B cell (primary cell): ENCODE measurements at regions not wholly inside any gene's neighbourhood (a gene's known extent, or its start where the extent isn't known, plus 50 kb on each side); places are given as distances from the start of the nearest gene placed in this dataset.

Experiments
- ATAC-seq: fragments of 200-7000 bp; cut with Tn5 transposase; one replicate; pipeline ENCODE4 v1.10.0; 2021; ENCODE audit warnings: low read depth, mild to moderate bottlenecking, moderate number of reproducible peaks, moderate library complexity
- CTCF ChIA-PET: fragments of 350-600 bp; sonication (Branson Sonifier 250); formaldehyde crosslinking; loops from one replicate; lab custom pipeline; 2021; ENCODE audit warnings: antibody characterized with exemption, inconsistent platforms; lab: Charles Lee
- POLR2A ChIA-PET: fragments of 350-600 bp; sonication (Branson Sonifier 250); formaldehyde crosslinking; loops from one replicate; lab custom pipeline; 2021; ENCODE audit warnings: antibody characterized with exemption; lab: Charles Lee
- DNase-seq: peaks from one replicate; pipeline ENCODE4 v3.0.0; 2013
- H2AFZ ChIP-seq: 2 replicates; pipeline ENCODE4 v1.6.1; 2012; ENCODE audit warnings: mild to moderate bottlenecking, low read depth, low read length; ENCODE audit not compliant: insufficient read depth, poor library complexity, severe bottlenecking
- H3K27ac ChIP-seq, 2 donors: 1 replicate in 1 of 2; 2 replicates in 1 of 2; pipeline ENCODE4 v1.5.1; 2012 to 2013; ENCODE audit warnings: low read length in 2 of 2, mild to moderate bottlenecking in 2 of 2, moderate library complexity in 1 of 2
- H3K27me3 ChIP-seq, 4 experiments: fragments of 200-600 bp in 1 of 4; sonication (generic) in 1 of 4; replicated peaks in 1 of 4; 1 replicate in 2 of 4; 2 replicates in 2 of 4; pipeline versions ENCODE4 v1.6.1 to v1.7.0; 2013 to 2016; ENCODE audit warnings: low read length in 3 of 4, mild to moderate bottlenecking in 2 of 4, mixed read lengths in 1 of 4, moderate library complexity in 1 of 4; ENCODE audit not compliant: insufficient read depth in 4 of 4, control insufficient read depth in 3 of 4; ENCODE audit errors: control extremely low read depth in 1 of 4
- H3K36me3 ChIP-seq, 2 experiments: replicated peaks in 1 of 2; 1 replicate in 1 of 2; 2 replicates in 1 of 2; pipeline versions ENCODE4 v1.6.1 to v1.7.1; 2013; ENCODE audit warnings: low read length in 1 of 2; ENCODE audit not compliant: insufficient read depth in 2 of 2, control insufficient read depth in 1 of 2; ENCODE audit errors: control extremely low read depth in 1 of 2, extremely low read depth in 1 of 2
- H3K4me1 ChIP-seq, 2 donors: fragments of 200-600 bp in 1 of 2; sonication (generic) in 1 of 2; 1 replicate in 1 of 2; 2 replicates in 1 of 2; pipeline versions ENCODE4 v1.5.1 to v1.6.1; 2013 to 2017; ENCODE audit warnings: low read length in 2 of 2; ENCODE audit not compliant: control insufficient read depth in 2 of 2, insufficient read depth in 2 of 2
- H3K4me2 ChIP-seq: replicated peaks from 2 replicates; pipeline ENCODE3; 2012; ENCODE audit warnings: mild to moderate bottlenecking, low read depth, low read length; ENCODE audit not compliant: poor library complexity, severe bottlenecking
- H3K4me3 ChIP-seq, 5 experiments: fragments of 200-600 bp in 1 of 5; sonication (generic) in 1 of 5; 1 replicate in 3 of 5; 2 replicates in 2 of 5; pipeline versions ENCODE4 v1.5.1 to v1.7.0; 2011 to 2016; ENCODE audit warnings: low read length in 4 of 5, mild to moderate bottlenecking in 4 of 5, low read depth in 2 of 5, control low read depth in 1 of 5, moderate library complexity in 1 of 5; ENCODE audit not compliant: insufficient read depth in 1 of 5; ENCODE audit errors: control extremely low read depth in 1 of 5, extremely low read depth in 1 of 5
- H3K79me2 ChIP-seq: fragments of 200-600 bp; sonication (generic); one replicate; pipeline ENCODE4 v1.6.0; 2016; ENCODE audit warnings: low read length; ENCODE audit not compliant: control insufficient read depth, insufficient read depth
- H3K9ac ChIP-seq: fragments of 200-600 bp; sonication (generic); 2 replicates; pipeline ENCODE4 v1.6.1; 2017; ENCODE audit warnings: mild to moderate bottlenecking, low read length, moderate library complexity
- H3K9me3 ChIP-seq, 3 donors: one replicate each; pipeline versions ENCODE4 v1.6.1 to v1.7.1; 2013; ENCODE audit warnings: low read length in 2 of 3; ENCODE audit not compliant: control insufficient read depth in 2 of 3, insufficient read depth in 1 of 3; ENCODE audit errors: control extremely low read depth in 1 of 3
- H4K20me1 ChIP-seq: 2 replicates; pipeline ENCODE4 v1.6.0; 2012; ENCODE audit warnings: mild to moderate bottlenecking, low read length; ENCODE audit not compliant: insufficient read depth, control insufficient read depth, poor library complexity, severe bottlenecking
- H3K27ac Mint-ChIP-seq: one replicate; pipeline ENCODE4 v1.8.0; 2021; ENCODE audit warnings: mixed read lengths
- H3K27me3 Mint-ChIP-seq: one replicate; pipeline ENCODE4 v1.8.0; 2021; ENCODE audit warnings: mixed read lengths
- H3K4me1 Mint-ChIP-seq: one replicate; pipeline ENCODE4 v1.8.0; 2021; ENCODE audit warnings: mixed read lengths
- H3K4me3 Mint-ChIP-seq: one replicate; pipeline ENCODE4 v1.8.0; 2021; ENCODE audit warnings: mixed read lengths
- H3K9me3 Mint-ChIP-seq: one replicate; pipeline ENCODE4 v1.8.0; 2022; ENCODE audit warnings: mixed read lengths; ENCODE audit not compliant: insufficient read depth
- CTCF ChIP-seq: fragments of 200-600 bp; IDR thresholded peaks from one replicate; pipeline ENCODE4 v1.8.0; 2022; ENCODE audit warnings: antibody characterized with exemption, mild to moderate bottlenecking
- EZH2 ChIP-seq: IDR thresholded peaks from 2 replicates; pipeline ENCODE4 v1.6.1; 2012; ENCODE audit warnings: borderline replicate concordance, low read depth, mild to moderate bottlenecking, moderate library complexity, low read length; ENCODE audit not compliant: insufficient read depth, poor library complexity, severe bottlenecking
- WGBS: methylation state at CpG from one replicate; pipeline ENCODE4 v1.1.5; 2013; ENCODE audit warnings: missing lambda C conversion rate; ENCODE audit not compliant: insufficient coverage; 5-methylcytosine and 5-hydroxymethylcytosine counted together
- intact Hi-C: fragments of 100-400 bp; cut with micrococcal nuclease; formaldehyde crosslinking; loops from one replicate; pipeline ENCODE4 v1.10.0; 2022

- Histone ChIP-seq H2AFZ (no peak overlapping the region), H3K27me3 (no peaks in the 10 kb centered on the region), H3K36me3 (no peaks in the 10 kb centered on the region), H3K9ac (no peak overlapping the region), H3K27ac (no peak overlapping the region), H3K4me2 (no peak overlapping the region), H4K20me1 (no peaks in the 10 kb centered on the region), H3K9me3 (no peaks in the 10 kb centered on the region), H3K4me1 (no peaks in the 10 kb centered on the region), H3K79me2 (no peaks in the 10 kb centered on the region), H3K4me3 (no peak overlapping the region)
- Mint-ChIP-seq H3K27me3 (no peaks in the 10 kb centered on the region), H3K27ac (no peak overlapping the region), H3K9me3 (no peaks in the 10 kb centered on the region), H3K4me1 (no peaks in the 10 kb centered on the region), H3K4me3 (no peak overlapping the region)
- DNase-seq (no peak), ATAC-seq (no peak)
- POLR2A ChIA-PET, result no interaction called here
- TF ChIP-seq EZH2 (no peak), CTCF (no peak)
- CTCF ChIA-PET, result no interaction called here
- WGBS, result no CpG with 5 or more reads among the region's 5 CpGs
- intact Hi-C loops, result no loop called here
Observed at GRCh38 chr21:35332841-35333426, 283.8 kb upstream of the RUNX1 start.

GRCh38 chr21:35329940-35330660, 281.0 kb upstream of the RUNX1 start:
- ATAC-seq, result no peak
- TF ChIP-seq EZH2, result no peak
- no peak for TF ChIP-seq CTCF
- Histone ChIP-seq H3K9ac (no peak overlapping the region), H3K4me2 (no peak overlapping the region), H3K9me3 (no peaks in the 10 kb centered on the region), H3K27ac (no peak overlapping the region), H3K79me2 (no peaks in the 10 kb centered on the region), H4K20me1 (no peaks in the 10 kb centered on the region), H3K36me3 (no peaks in the 10 kb centered on the region), H3K4me3 (no peak overlapping the region), H3K27me3 (no peaks in the 10 kb centered on the region), H3K4me1 (no peaks in the 10 kb centered on the region), H2AFZ (no peak overlapping the region)
- no peaks in the 10 kb centered on the region for H3K9me3 Mint-ChIP-seq
- POLR2A ChIA-PET, result no interaction called here
- no peaks in the 10 kb centered on the region for H3K4me1 Mint-ChIP-seq
- WGBS, result 93% methylated on average over 3 of the region's 4 CpGs
- H3K27me3 Mint-ChIP-seq, result no peaks in the 10 kb centered on the region
- H3K27ac Mint-ChIP-seq, result no peak overlapping the region
- CTCF ChIA-PET, result no interaction called here
- intact Hi-C loops, result no loop called here
- no peak for DNase-seq
- H3K4me3 Mint-ChIP-seq, result no peak overlapping the region
